Ovary (tissue), 3 donors: ENCODE measurements at regions not wholly inside any gene's neighbourhood (a gene's known extent, or its start where the extent isn't known, plus 50 kb on each side); places are given as distances from the start of the nearest gene placed in this dataset.

Source experiments
- CTCF ChIP-seq, 3 donors: fragments of 450-650 bp in 2 of 3; fragments of 200-600 bp in 1 of 3; IDR thresholded peaks; one replicate each; pipeline versions ENCODE4 v1.5.1 to v1.8.0; 2016 to 2022; ENCODE audit warnings: antibody characterized with exemption in 3 of 3, mild to moderate bottlenecking in 1 of 3
- EP300 ChIP-seq: sonication (generic); formaldehyde crosslinking; IDR thresholded peaks from one replicate; pipeline ENCODE4 v1.6.1; 2017; ENCODE audit warnings: antibody characterized with exemption
- POLR2A ChIP-seq: fragments of 450-650 bp; IDR thresholded peaks from one replicate; pipeline ENCODE4 v1.6.1; 2017; ENCODE audit warnings: antibody characterized with exemption, mild to moderate bottlenecking, moderate library complexity
- donor health status: DM: no; HTN: no; CAD: no.

- TF ChIP-seq CTCF (IDR thresholded peaks at IDR 0.05) (no peak), POLR2A (no peak), EP300 (no peak)
Observed at GRCh38 chr5:144947023-144947422, 776.4 kb downstream of the KCTD16 start.
